Calu3 (cell line): ENCODE measurements at regions not wholly inside any gene's neighbourhood (a gene's known extent, or its start where the extent isn't known, plus 50 kb on each side); places are given as distances from the start of the nearest gene placed in this dataset.
"Not testable (repeated sequence)": the region's sequence is repeated elsewhere in the genome, so short reads cannot be mapped to it uniquely, and the experiment has no call there.

Experiments used
- BruUV-seq: library from RNA; stranded (reverse); fragments of 400-500 nt; replicated peaks from 2 replicates; lab custom pipeline; 2021; lab: Mats Ljungman, UMichigan
- CTCF ChIA-PET: fragments of 300-600 bp; sonication (Branson Sonifier 250); formaldehyde crosslinking; loops from one replicate; lab custom pipeline; 2022; ENCODE audit warnings: antibody characterized with exemption; lab: Charles Lee
- DNase-seq: peaks from one replicate; pipeline ENCODE4 v3.0.0; 2022
- H3K27ac Mint-ChIP-seq: one replicate; pipeline ENCODE4 v1.8.0; 2022; ENCODE audit warnings: mixed read lengths; ENCODE audit not compliant: unreplicated experiment
- H3K27me3 Mint-ChIP-seq: one replicate; pipeline ENCODE4 v1.8.0; 2022; ENCODE audit warnings: mixed read lengths; ENCODE audit not compliant: unreplicated experiment
- H3K36me3 Mint-ChIP-seq: one replicate; pipeline ENCODE4 v1.8.0; 2022; ENCODE audit warnings: mild to moderate bottlenecking, moderate library complexity, mixed read lengths; ENCODE audit not compliant: insufficient read depth, unreplicated experiment
- H3K4me1 Mint-ChIP-seq: one replicate; pipeline ENCODE4 v1.8.0; 2022; ENCODE audit warnings: mild to moderate bottlenecking, low read depth, mixed read lengths; ENCODE audit not compliant: unreplicated experiment
- H3K4me3 Mint-ChIP-seq: one replicate; pipeline ENCODE4 v1.8.0; 2022; ENCODE audit warnings: mild to moderate bottlenecking, low read depth, moderate library complexity, mixed read lengths; ENCODE audit not compliant: unreplicated experiment
- H3K9me3 Mint-ChIP-seq: one replicate; pipeline ENCODE4 v1.8.0; 2022; ENCODE audit warnings: low read depth, mixed read lengths; ENCODE audit not compliant: unreplicated experiment
- CTCF ChIP-seq: fragments of 200-600 bp; IDR thresholded peaks from one replicate; pipeline ENCODE4 v1.8.0; 2022; ENCODE audit warnings: antibody characterized with exemption; ENCODE audit not compliant: unreplicated experiment
- intact Hi-C: fragments of 100-400 bp; cut with micrococcal nuclease; formaldehyde crosslinking; loops from one replicate; pipeline ENCODE4 v1.10.0; 2022; ENCODE audit not compliant: unreplicated experiment

DNA sequence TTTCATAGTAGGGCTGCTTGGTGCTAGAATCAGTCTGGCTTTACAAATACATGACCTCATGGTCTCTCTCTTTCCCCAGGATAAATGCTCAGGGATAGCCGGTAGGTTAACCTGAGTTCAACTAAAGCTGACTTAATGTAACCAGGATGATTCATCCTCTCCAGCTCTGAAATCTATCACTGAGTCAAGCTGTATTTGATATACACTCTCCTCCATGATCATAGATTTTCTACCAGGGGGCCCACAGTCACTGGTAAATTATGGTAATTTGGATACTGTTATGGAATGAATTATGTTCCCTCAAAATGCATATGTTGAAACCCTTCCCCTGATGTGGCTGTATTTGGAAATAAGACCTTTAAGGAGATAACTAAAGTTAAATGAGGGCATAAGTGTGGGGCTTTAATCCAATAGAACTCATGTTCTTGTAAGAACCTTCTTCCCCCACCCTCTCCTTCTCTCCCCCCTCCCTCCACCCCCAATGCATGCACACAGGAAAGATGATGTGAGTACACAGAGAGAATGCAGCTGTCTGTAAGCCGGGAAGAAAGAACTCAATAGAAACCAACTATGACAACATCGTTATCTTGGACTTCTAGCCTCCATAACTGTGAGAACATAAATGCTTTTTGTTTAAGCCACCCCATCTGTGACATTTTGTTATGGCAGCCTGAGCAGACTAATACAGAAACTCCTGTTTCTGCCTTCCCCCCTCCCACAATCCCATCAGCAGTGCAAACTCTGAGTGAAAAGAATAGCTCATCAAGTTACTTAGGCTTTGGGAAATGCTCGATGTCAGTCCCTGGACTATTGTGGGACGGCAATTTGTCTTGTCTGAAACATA is 134.9 kb upstream of the KYNU start:
- peaks cover 2% of the 10 kb centered on the region for H3K9me3 Mint-ChIP-seq
- no peak for DNase-seq

DNA sequence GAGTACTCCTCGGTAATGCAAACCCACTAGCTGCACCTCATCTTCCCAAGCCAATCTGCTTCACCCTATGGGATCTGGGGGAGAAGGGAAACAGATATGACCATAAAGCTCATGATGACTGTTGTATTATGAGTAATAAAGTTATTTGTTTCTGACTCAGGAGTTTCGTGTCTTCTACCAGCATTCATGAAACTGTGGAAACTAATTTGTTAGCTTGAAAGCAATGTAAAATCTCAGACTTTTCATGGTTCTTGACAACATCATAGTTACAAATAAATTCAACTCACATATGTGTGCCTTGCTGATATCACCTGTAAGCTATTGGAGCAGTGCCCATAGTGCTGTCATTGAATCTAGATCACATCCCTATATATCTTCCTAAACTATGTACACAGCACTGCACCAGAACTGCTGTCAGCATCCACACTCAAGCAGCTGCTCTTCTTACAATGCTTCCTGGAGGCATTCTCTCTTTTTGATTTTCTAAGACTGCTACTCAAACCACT is 135.6 kb upstream of the KYNU start:
- no peak for DNase-seq
- Mint-ChIP-seq H3K4me1 (peaks cover 8% of the 10 kb centered on the region), H3K27me3 (no peaks in the 10 kb centered on the region), H3K4me3 (no peak overlapping the region), H3K27ac (no peak overlapping the region), H3K36me3 (no peaks in the 10 kb centered on the region), H3K9me3 (peaks cover 2% of the 10 kb centered on the region)
- BruUV-seq: no TSS peak
- CTCF ChIA-PET: interaction anchor here (1.0 kb wide), 1 partner anchor 9 kb away, joined by 5 read pairs; no protein-coding TSS in a partner anchor
- intact Hi-C loops: no loop called here
- no peak for TF ChIP-seq CTCF

More for the DNA sequence above, 134.9 kb upstream of the KYNU start:
- no peak overlapping the region for H3K27ac Mint-ChIP-seq
- CTCF ChIA-PET: interaction anchor here (1.0 kb wide), 1 partner anchor 8 kb away, joined by 5 read pairs; no protein-coding TSS in a partner anchor
- H3K4me1 Mint-ChIP-seq: peaks cover 8% of the 10 kb centered on the region
- BruUV-seq: no TSS peak
- no peaks in the 10 kb centered on the region for H3K27me3 Mint-ChIP-seq
- H3K36me3 Mint-ChIP-seq: no peaks in the 10 kb centered on the region
- no peak for TF ChIP-seq CTCF
- H3K4me3 Mint-ChIP-seq: no peak overlapping the region
- intact Hi-C loops: no loop called here

DNA sequence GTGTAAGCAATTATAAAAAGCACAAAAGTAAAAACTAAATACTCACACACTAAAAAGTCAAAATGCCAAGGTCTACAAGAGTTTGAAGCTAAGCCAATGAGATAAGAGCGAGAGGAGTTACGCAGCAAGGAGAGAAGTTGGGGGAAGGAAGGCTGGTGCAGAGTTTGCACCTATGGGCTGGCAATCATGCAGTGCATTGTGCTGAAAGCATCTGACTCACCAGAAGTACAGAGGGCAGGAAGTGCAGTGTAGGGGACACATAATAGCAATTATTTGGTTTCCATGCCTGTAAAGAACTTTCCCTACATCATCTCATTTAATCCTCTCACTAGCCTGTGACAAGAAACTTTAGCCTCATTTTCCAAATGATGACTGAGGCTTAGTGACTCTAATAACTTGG is 142.7 kb upstream of the KYNU start:
- no peaks in the 10 kb centered on the region for H3K36me3 Mint-ChIP-seq
- H3K4me3 Mint-ChIP-seq: no peak overlapping the region
- no peaks in the 10 kb centered on the region for H3K4me1 Mint-ChIP-seq
- intact Hi-C loops: no loop called here
- no peak for TF ChIP-seq CTCF
- no peaks in the 10 kb centered on the region for H3K9me3 Mint-ChIP-seq
- no peaks in the 10 kb centered on the region for H3K27me3 Mint-ChIP-seq
- no peak overlapping the region for H3K27ac Mint-ChIP-seq
- no peak for DNase-seq
- CTCF ChIA-PET: no interaction called here
- no TSS peak for BruUV-seq

DNA sequence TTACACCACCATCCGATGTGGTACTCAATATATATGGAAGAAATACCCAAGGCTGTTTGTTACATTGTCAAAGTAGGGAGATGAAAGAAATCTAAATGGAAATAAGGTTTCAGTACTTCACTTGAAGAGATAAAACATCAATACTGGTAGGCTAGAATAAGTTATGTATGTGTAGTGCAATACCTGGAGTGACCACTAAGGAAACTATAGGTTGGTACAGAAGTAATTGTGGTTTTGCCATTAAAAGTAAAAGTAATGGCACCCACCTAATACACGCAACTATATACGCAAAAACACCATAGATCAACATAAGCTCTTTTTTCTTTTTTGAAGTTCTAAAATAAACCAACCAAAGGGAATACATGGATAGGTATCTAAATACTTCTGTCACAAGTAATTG is 143.2 kb upstream of the KYNU start:
- Mint-ChIP-seq H3K27me3 (no peaks in the 10 kb centered on the region), H3K36me3 (no peaks in the 10 kb centered on the region), H3K4me1 (no peaks in the 10 kb centered on the region), H3K9me3 (peaks cover 2% of the 10 kb centered on the region), H3K4me3 (no peak overlapping the region), H3K27ac (no peak overlapping the region)
- BruUV-seq: no TSS peak
- no peak for TF ChIP-seq CTCF
- no peak for DNase-seq
- intact Hi-C loops: no loop called here
- CTCF ChIA-PET: no interaction called here

DNA sequence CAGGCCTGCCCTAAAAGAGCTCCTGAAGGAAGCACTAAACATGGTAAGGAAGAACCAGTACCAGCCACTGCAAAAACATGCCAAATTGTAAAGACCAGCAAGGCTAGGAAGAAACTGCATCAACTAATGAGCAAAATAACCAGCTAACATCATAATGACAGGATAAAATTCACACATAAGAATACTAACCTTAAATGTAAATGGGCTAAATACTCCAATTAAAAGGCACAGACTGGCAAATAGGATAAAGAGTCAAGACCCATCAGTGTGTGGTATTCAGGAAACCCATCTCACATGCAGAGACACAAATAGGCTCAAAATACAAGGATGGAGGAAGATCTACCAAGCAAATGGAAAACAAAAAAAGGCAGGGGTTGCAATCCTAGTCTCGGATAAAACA is 147.7 kb upstream of the KYNU start:
- BruUV-seq, intact Hi-C loops, H3K4me1 Mint-ChIP-seq, DNase-seq, H3K9me3 Mint-ChIP-seq, H3K4me3 Mint-ChIP-seq, H3K36me3 Mint-ChIP-seq, H3K27me3 Mint-ChIP-seq, CTCF ChIA-PET, H3K27ac Mint-ChIP-seq: not testable (repeated sequence)

DNA sequence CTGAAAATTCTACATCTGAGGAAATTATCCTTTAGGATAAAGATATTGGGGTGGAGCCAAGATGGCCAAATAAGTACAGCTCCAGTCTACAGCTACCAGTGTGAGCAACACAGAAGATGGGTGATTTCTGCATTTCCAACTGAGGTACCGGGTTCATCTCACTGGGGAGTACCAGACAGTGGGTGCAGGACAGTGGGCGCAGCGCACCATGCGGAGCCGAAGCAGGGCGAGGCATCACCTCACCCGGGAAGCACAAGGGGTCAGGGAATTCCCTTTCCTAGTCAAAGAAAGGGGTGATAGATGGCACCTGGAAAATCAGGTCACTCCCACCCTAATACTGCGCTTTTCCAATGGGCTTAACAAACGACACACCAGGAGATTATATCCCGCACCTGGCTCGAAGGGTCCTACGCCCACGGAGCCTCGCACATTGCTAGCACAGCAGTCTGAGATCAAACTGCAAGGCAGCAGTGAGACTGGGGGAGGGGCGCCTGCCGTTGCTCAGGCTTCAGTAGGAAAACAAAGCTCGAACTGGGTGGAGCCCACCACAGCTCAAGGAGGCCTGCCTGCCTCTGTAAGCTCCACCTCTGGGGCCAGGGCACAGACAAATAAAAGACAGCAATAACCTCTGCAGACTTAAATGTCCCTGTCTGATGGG is 149.5 kb upstream of the KYNU start:
- intact Hi-C loops, H3K4me3 Mint-ChIP-seq, BruUV-seq, CTCF ChIA-PET, H3K9me3 Mint-ChIP-seq, H3K4me1 Mint-ChIP-seq, H3K27ac Mint-ChIP-seq, H3K27me3 Mint-ChIP-seq, H3K36me3 Mint-ChIP-seq, DNase-seq: not testable (repeated sequence)
